NCI-H187 (cell line): ENCODE measurements at regions not wholly inside any gene's neighbourhood (a gene's known extent, or its start where the extent isn't known, plus 50 kb on each side); places are given as distances from the start of the nearest gene placed in this dataset.

ENCODE experiments used
- DNase-seq, 2 experiments: peaks; one replicate each; lab custom pipeline; 2025; lab: John Stamatoyannopoulos, UW

DNA sequence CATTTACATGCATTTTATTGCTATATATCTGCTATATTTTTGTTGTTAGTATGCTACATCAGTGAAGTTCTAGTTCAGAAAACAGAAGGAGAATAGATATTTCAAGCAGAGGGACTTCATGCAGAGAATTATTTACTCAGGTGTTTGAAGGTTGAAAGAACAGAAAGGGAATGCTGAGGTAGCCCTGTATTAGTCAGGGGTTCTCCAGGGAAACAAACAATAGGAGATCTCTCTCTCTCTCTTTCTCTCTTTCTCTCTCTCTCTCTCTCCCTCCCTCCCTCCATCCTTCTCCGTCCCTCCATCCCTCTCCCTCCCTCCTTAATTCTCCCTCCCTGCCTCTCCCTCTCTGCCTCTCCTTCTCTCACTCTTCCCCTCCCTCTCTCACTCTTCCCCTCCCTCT lies 114.3 kb upstream of the TDRD3 start:
- peak in 1 of 2 experiments; percentile 44 for DNase-seq

DNA sequence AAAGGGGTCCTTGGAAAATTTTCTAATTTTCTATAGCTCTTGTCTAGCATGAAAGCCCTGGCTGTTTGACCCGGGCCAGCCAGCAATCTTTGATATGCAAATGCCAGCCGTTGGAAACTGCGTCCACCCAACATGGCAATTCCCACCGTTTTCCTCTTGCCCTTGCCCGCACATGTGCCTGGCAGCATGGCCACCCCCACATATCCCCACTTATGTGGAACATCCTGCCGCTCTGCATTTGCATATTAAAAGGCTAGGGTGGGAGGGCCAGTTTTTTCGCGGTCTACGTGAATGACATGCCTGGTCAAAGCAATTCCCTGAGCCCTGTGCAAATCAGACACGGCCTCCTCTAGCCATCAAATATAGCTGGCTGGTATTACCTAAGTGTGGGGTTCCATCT lies 110.3 kb upstream of the TDRD3 start:
- no peak for DNase-seq

DNA sequence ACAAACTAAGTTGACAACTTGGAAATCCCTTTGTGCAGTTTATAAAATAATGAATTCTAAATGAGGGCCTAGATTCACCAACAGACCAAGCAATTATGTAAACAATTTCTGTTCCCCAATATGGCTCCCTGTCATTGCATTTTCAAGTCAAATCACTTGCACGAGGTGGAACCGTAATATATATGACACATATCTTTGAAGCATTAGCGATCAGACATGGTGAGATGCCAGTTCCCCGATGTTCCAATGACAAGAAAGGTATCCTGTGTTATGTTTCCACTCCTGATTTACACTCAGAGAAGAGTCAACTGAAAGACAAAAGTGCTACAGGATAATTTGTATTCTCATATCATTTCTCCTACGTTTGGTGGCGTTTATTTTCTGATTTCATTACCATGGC lies 108.5 kb upstream of the TDRD3 start:
- peak in 1 of 2 experiments; percentile 70 for DNase-seq

- no peak for DNase-seq
Measured at GRCh38 chr13:60303166-60303565, 93.9 kb upstream of the TDRD3 start.

- DNase-seq: no peak
Measured at GRCh38 chr13:60311527-60311926, 85.5 kb upstream of the TDRD3 start.

GRCh38 chr13:60312851-60313505 lies 84.0 kb upstream of the TDRD3 start:
- no peak for DNase-seq

GRCh38 chr13:60318186-60318585 lies 78.8 kb upstream of the TDRD3 start:
- no peak for DNase-seq

GRCh38 chr13:60324131-60324530 lies 72.9 kb upstream of the TDRD3 start:
- DNase-seq: no peak

GRCh38 chr13:60326273-60326672 lies 70.7 kb upstream of the TDRD3 start:
- no peak for DNase-seq

- DNase-seq: no peak
Measured at GRCh38 chr13:60327511-60327910, 69.5 kb upstream of the TDRD3 start.

- DNase-seq: no peak
Measured at GRCh38 chr13:60328073-60328472, 68.9 kb upstream of the TDRD3 start.

DNA sequence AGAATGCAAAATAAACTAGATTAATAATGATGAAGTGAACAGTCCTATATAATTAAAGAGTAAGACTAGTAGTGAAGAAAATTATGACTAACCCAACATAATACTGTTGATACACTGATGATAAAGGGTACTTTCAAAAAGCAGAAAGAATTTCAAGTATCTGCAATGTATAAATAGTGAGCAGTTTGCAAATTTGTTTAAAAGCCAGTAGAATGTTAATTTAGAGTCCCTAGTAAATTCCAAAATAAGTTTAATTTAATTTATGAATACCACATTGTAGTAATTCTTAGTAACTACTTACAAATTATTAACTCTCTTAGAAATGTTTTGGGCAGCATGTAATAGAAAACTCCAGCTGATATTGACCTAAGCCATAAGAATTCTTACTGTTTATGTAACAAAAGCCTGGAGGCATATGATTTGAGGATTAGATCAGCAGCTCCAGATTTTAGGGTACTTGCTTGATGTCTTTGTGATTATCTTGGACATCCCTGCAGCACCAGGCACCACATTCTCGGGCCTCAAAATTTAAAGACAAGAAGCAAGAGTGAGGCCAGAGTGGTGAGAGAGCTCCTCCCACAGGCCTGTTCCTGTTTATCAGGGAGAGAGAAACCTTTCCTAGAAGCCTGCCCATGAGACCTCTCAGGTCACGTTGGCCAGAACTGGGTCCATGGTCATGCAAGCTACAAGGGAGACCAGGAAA lies 67.6 kb upstream of the TDRD3 start:
- DNase-seq: peak; percentile 38 to 43

DNA sequence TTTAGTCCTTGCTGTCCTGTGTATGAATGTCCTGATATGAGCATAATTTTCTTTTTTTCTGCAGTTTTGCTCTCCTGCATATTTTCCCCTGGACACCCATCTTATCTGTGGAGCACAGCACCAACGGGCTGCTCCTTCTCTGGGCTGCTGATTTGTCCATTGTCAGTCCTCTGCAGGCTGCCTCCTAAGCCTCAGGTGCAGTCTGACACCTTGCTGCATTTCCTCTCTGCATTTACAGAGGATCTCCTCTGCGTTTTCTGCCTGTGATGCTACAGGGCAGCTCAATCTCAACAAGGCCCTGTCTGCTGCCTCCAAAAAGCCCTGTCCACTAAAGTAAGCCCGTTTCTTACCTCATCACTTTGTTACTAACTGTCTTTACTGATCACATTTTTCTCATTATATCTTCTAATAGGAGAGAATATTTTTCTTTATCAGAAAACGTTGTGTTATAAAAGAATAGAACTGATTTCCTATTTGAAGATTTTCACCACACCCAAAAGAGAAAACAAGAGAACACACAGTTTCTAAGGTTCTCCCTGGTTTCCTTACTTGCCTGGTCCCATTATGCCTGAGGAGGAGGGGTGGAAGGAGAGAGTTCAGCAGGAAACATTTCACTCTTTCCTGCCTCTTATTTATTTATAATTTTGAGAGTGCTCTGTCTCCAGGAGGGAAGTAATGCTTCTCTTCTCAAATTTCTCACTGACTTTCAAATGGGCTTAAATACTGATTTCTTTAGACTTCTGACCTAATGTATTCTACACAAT lies 65.6 kb upstream of the TDRD3 start:
- no peak for DNase-seq

DNA sequence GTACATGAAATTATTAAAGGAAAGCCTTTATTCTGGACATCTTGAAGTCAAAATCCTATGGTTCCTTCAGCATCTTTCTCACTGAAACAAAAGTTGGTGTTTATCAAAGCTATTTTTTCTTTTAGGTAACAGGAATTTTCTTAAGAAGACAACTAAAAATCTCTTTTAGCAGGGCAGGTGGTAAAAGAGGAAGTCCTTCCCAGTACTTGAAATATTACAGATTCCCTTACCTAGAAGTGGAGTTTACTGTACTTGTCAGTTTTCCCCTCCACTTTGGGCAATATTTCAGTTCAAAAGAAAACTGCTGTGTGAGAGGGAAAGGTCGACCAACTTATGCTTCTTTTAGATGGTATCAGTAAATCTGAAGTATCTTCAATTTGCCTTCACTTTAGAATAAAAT lies 64.3 kb upstream of the TDRD3 start:
- no peak for DNase-seq

DNA sequence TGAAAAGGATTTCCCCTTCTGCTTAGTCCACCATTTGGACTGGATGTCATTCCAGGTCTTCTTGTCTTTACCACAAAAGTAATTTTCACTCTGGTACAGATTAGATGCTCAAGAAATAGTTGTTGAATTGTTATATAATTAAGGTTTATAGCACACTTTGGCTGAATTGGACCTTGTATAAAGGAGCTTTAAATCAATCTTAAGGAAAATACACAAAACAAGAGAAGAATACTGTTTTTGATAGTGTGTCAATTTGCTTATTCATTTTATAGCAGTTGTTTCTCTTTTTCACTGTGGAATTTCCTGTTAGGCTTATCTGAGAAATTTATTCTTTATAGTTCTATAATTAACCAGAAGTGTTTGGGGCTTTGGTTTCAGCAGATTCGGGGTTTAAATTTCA lies 62.7 kb upstream of the TDRD3 start:
- DNase-seq: no peak

GRCh38 chr13:60335531-60335930 lies 61.5 kb upstream of the TDRD3 start:
- DNase-seq: no peak

DNA sequence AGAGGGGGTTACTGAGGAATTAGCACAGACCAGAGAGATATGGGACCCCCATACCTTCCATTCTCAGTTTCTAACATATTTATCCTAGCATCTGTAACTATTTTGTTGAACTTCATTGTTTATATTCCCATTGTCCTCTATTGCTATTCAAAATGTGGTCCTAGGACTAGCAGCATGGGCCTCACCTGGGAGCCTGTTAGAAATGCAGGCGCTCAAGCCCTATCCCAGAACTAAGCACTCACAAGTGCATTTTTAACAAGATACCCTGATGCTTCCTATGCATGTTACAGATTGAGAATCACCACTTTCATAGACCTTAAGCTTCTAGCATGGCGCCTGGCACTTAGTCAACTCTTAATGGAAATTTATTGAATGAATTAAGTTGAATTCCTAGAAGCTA lies 58.3 kb upstream of the TDRD3 start:
- DNase-seq: no peak

DNA sequence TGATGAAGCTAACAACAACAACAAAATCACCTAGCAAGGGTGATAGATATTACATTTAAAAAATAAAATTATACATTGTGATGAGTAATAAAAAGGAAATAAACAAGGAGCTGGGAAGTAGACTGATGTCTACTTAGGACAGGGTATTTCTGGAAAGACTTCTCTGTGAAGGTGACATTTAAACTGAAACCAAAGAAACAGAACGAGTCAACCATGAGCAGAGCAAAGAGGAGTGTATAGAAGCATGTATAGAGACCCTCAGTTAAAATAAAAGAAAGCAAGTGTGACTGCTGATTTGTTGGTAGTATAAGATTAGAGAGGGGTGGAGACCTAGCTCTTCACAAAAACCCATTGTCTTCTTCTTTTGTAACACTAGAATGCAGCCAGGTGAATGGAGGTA lies 53.0 kb upstream of the TDRD3 start:
- no peak for DNase-seq

DNA sequence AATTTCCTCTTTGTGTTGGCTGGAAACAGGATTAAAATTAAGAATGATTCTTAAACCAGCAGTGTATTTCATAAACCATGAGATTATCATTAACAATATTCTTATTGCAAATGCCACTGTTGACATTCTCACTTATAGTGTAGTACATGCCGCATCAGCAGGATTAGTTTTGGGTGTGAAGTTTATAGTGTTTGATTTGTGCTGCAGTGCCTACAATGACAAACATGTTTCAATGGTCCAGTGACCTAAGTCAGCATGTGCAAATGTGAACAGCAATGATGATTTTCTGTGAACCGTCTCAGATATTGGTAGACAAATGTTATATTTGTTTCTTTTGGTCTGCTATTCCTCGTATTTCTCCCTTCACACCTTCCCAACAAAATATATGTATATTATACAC lies 49.8 kb upstream of the TDRD3 start:
- no peak for DNase-seq
